ENCODE measurements at regions not wholly inside any gene's neighbourhood (a gene's known extent, or its start where the extent isn't known, plus 50 kb on each side); places are given as distances from the start of the nearest gene placed in this dataset.

GRCh38 chrX:110881971-110882370 lies 86.4 kb upstream of the CHRDL1 start:
- no peak for TF ChIP-seq CTCF (IDR thresholded peaks at IDR 0.05 in 2 of 3, conservative IDR thresholded peaks at IDR 0.05 in 1 of 3; ENCODE audit: borderline replicate concordance in 1 of 3, insufficient read depth in 1 of 3, low read depth in 2 of 3, low read length in 2 of 3)
- TF ChIP-seq ZBTB33 (IDR thresholded peaks at IDR 0.05; ENCODE audit: extremely low read depth, insufficient replicate concordance, low read length) = no peak
- TF ChIP-seq ELF1 (IDR thresholded peaks at IDR 0.05; ENCODE audit: borderline replicate concordance, low read depth) = no peak
- TF ChIP-seq CBX3 (IDR thresholded peaks at IDR 0.05; ENCODE audit: low read depth) = no peak
- no peak for TF ChIP-seq JUND (IDR thresholded peaks at IDR 0.05)
- TF ChIP-seq POLR2A (IDR thresholded peaks at IDR 0.05; ENCODE audit: borderline replicate concordance, extremely low read depth, insufficient read depth, insufficient read length) = no peak
- TF ChIP-seq SP1 (IDR thresholded peaks at IDR 0.05; ENCODE audit: low read depth) = no peak
- no peak for TF ChIP-seq SIN3A (IDR thresholded peaks at IDR 0.05; ENCODE audit: low read depth)
